Activated CD4-positive, alpha-beta T cell treated with anti-CD3 and anti-CD28 coated beads for 36 hours (primary cell): ENCODE measurements at regions not wholly inside any gene's neighbourhood (a gene's known extent, or its start where the extent isn't known, plus 50 kb on each side); places are given as distances from the start of the nearest gene placed in this dataset.
A peak's percentile ranks its signal among the peaks of the same experiment; 100 is the strongest.

Experiments used
- ATAC-seq: fragments of 200-7000 bp; cut with Tn5 transposase; one replicate; pipeline ENCODE4 v1.10.0; 2021; ENCODE audit warnings: mild to moderate bottlenecking, moderate library complexity
- CTCF ChIA-PET: fragments of 350-600 bp; sonication (Branson Sonifier 250); formaldehyde crosslinking; loops from one replicate; lab custom pipeline; 2021; ENCODE audit warnings: antibody characterized with exemption; lab: Charles Lee
- POLR2A ChIA-PET: fragments of 350-600 bp; sonication (Branson Sonifier 250); formaldehyde crosslinking; loops from one replicate; lab custom pipeline; 2021; ENCODE audit warnings: antibody characterized with exemption, inconsistent platforms; lab: Charles Lee
- DNase-seq: peaks from one replicate; pipeline ENCODE4 v3.0.0-alpha.2; 2020
- H3K27ac Mint-ChIP-seq: one replicate; pipeline ENCODE4 v1.8.0; 2021; ENCODE audit warnings: mixed read lengths
- H3K27me3 Mint-ChIP-seq: one replicate; pipeline ENCODE4 v1.8.0; 2021; ENCODE audit warnings: mixed read lengths
- H3K36me3 Mint-ChIP-seq: one replicate; pipeline ENCODE4 v1.8.0; 2021; ENCODE audit warnings: low read depth, mixed read lengths
- H3K4me1 Mint-ChIP-seq: one replicate; pipeline ENCODE4 v1.8.0; 2021; ENCODE audit warnings: mixed read lengths
- H3K4me3 Mint-ChIP-seq: one replicate; pipeline ENCODE4 v1.8.0; 2021; ENCODE audit warnings: mild to moderate bottlenecking, moderate library complexity, mixed read lengths
- H3K9me3 Mint-ChIP-seq: one replicate; pipeline ENCODE4 v1.8.0; 2021; ENCODE audit warnings: low read depth, mixed read lengths
- intact Hi-C, 2 experiments: fragments of 100-400 bp; cut with DNase I in 1 of 2; cut with micrococcal nuclease in 1 of 2; formaldehyde crosslinking; loops; one replicate each; pipeline versions ENCODE4 v1.14.2 to v1.15.1; 2022 to 2024; cut with DNase I, micrococcal nuclease

DNA sequence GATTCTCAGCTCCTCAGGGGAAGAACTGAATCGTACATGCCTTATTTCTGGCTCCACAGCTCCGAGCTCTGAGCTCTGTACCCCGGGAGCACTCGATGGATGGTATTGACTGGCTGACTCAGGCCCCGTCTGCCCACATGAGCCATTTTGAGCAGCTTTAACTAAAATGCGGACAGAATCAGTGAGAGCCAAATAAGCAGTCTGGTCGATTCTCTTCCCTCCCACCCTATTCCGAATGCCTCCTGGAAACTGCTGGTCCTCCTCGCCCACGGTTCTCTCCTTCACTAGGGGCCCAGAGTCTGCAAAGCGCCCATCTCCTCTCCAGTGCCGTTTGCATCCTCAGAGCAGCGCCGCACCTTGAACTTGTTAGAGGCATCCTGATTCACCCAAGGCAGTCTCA is 125.9 kb upstream of the IRF2BP2 start:
- POLR2A ChIA-PET = no interaction called here
- ATAC-seq = no peak
- CTCF ChIA-PET = interaction anchor here (0.6 kb wide), 1 partner anchor 45 kb away, joined by 4 read pairs; no protein-coding TSS in a partner anchor
- DNase-seq = no peak
- intact Hi-C loops = loop anchor here in 1 of 2 experiments (2.0 kb wide), 1 partner anchor 17 kb away; no protein-coding TSS in a partner anchor
- no peak overlapping the region for H3K4me3 Mint-ChIP-seq
- H3K36me3 Mint-ChIP-seq = no peaks in the 10 kb centered on the region
- H3K27ac Mint-ChIP-seq = peak overlapping the region; percentile 40
- no peaks in the 10 kb centered on the region for H3K27me3 Mint-ChIP-seq
- H3K4me1 Mint-ChIP-seq = peaks cover 29% of the 10 kb centered on the region
- no peaks in the 10 kb centered on the region for H3K9me3 Mint-ChIP-seq

DNA sequence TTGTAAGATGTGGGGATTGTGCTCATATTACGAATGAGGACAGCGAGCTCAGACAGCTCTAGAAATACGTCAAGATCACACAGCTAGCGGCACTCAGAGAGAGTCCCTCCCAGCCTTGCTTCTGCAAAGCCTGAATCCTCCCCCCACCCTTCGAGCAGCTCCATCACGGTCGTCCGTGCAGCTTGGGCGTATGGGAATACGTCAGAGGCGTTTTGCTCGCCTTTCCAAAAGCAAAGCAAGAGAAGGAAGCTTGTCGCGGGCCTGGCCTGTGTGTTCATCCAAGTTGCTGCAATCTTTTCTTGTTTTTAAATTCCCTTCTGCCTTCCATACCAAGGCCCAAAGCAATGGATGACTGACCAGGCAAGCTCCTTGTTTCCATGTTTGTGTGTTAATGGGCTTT is 125.5 kb upstream of the IRF2BP2 start:
- no peak for ATAC-seq
- ChIA-PET POLR2A (no interaction called here), CTCF (interaction anchor here (0.6 kb wide), 1 partner anchor 45 kb away, joined by 4 read pairs; no protein-coding TSS in a partner anchor)
- intact Hi-C loops = no loop called here
- Mint-ChIP-seq H3K9me3 (no peaks in the 10 kb centered on the region), H3K27me3 (no peaks in the 10 kb centered on the region), H3K4me3 (no peak overlapping the region), H3K27ac (no peak overlapping the region), H3K36me3 (no peaks in the 10 kb centered on the region), H3K4me1 (peaks cover 34% of the 10 kb centered on the region)
- DNase-seq = no peak

DNA sequence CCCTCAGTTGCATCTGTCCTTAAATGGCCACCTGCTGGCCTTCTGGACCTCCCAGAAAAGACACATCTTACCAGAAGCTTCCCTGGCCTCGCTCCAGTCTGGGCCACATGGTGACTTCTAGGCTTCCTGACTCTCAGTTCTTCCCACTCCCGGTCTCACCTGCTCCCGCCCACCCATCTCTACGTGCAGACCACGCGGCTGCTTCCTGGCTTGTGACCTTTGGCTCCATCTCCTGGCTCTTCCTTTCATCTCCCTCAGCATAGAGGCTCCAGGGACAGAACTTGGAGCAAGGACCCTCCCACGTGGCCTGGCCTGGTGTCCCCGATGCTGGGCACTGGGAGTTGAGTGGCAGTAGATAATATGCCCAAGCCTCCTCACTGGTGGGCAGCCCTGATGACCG is 124.9 kb upstream of the IRF2BP2 start:
- CTCF ChIA-PET = no interaction called here
- H3K9me3 Mint-ChIP-seq = no peaks in the 10 kb centered on the region
- peaks cover 40% of the 10 kb centered on the region for H3K4me1 Mint-ChIP-seq
- POLR2A ChIA-PET = no interaction called here
- H3K27ac Mint-ChIP-seq = no peak overlapping the region
- H3K4me3 Mint-ChIP-seq = no peak overlapping the region
- ATAC-seq = no peak
- no peaks in the 10 kb centered on the region for H3K36me3 Mint-ChIP-seq
- intact Hi-C loops = loop anchor here in 1 of 2 experiments (5.0 kb wide), 1 partner anchor 248 kb away; no protein-coding TSS in a partner anchor
- no peaks in the 10 kb centered on the region for H3K27me3 Mint-ChIP-seq
- DNase-seq = no peak

DNA sequence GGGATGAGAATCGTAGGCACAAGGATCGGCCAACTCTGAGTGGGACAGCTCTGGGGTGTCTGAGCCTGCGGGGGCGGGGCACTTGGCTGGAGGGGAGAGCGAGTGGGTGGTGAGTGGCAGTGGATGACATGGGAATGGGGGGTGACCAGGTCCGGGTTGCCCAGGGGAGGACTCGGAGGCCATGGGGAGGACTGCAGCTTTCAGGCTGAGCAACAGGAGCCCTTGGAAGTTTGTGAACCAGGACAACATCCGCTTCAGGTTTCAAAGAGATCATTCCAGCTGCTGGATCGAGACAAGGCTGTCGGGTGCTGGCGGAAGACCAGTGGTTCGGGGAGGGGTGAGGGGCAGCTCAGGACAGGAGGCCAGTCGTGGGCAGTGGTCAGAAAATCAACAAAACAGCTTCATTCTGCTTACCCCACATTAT is 124.4 kb upstream of the IRF2BP2 start:
- no peaks in the 10 kb centered on the region for H3K27me3 Mint-ChIP-seq
- no peaks in the 10 kb centered on the region for H3K9me3 Mint-ChIP-seq
- H3K4me1 Mint-ChIP-seq = peaks cover 44% of the 10 kb centered on the region
- H3K36me3 Mint-ChIP-seq = no peaks in the 10 kb centered on the region
- intact Hi-C loops = loop anchor here in 1 of 2 experiments (5.0 kb wide), 1 partner anchor 247 kb away; no protein-coding TSS in a partner anchor
- CTCF ChIA-PET = no interaction called here
- POLR2A ChIA-PET = no interaction called here
- DNase-seq (no peak), ATAC-seq (no peak)
- no peak overlapping the region for H3K4me3 Mint-ChIP-seq
- peak overlapping the region; percentile 6 for H3K27ac Mint-ChIP-seq

DNA sequence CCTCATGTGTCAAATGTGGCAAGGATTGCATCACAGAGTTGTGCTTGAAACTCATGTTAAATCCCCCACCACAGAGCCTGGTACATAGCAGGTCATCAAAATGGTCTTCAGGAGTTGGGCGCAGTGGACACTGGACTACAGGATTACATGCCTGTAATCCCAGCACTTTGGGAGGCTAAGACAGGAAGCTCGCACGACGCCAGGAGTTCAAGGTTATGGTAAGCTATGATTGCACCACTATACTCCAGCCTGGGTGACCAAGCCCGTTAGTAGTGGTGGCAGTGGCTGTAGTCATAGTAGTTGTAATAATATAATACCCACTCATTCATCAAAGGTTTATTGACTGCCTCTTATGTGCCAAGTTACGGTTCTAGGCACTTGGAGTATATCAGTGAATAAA is 123.4 kb upstream of the IRF2BP2 start:
- DNase-seq = no peak
- H3K27me3 Mint-ChIP-seq = no peaks in the 10 kb centered on the region
- POLR2A ChIA-PET = no interaction called here
- no peak overlapping the region for H3K4me3 Mint-ChIP-seq
- no peak overlapping the region for H3K27ac Mint-ChIP-seq
- no peak for ATAC-seq
- intact Hi-C loops = loop anchor here in 1 of 2 experiments (5.0 kb wide), 1 partner anchor 246 kb away; no protein-coding TSS in a partner anchor
- no peaks in the 10 kb centered on the region for H3K9me3 Mint-ChIP-seq
- H3K36me3 Mint-ChIP-seq = no peaks in the 10 kb centered on the region
- CTCF ChIA-PET = no interaction called here
- peaks cover 49% of the 10 kb centered on the region for H3K4me1 Mint-ChIP-seq

DNA sequence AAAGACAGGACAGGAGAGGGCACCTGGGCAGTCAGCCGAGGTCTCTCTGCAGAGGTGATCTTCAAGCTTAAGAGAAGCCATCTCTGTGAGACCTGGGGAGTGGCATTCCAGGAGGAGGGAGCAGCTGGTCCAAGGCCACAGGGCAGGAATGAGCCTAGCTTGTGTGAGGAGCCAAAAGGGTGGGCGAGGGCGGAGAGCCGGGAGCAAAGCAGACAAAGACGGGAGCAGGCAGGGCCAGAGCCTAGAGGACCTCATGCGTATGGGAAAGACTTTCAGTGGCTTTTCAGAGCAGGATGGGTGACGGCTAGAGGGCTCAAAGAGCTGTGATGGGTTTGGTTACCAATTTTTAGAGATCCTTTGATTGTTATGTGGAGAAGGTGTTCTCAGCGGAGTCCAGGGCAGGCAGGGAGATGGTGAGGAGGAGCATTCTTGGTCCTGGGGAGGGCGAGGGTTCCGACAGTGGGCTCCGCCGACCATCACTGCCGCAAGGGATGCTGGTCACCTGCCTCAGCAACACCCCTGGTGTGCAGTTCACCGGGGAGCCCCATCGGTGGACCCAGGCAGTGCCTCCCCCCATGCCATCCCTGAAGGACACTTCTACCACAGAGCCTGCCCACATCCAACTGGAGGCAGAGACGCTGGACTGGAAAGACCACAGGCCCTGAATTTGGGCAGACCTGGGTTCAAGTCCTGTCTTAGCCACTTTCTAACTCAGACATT is 122.9 kb upstream of the IRF2BP2 start:
- DNase-seq (no peak), ATAC-seq (no peak)
- peaks cover 2% of the 10 kb centered on the region for H3K36me3 Mint-ChIP-seq
- H3K4me3 Mint-ChIP-seq = no peak overlapping the region
- intact Hi-C loops = loop anchor here in 1 of 2 experiments (5.0 kb wide), 1 partner anchor 246 kb away; no protein-coding TSS in a partner anchor
- ChIA-PET CTCF (interaction anchor here (0.7 to 1.1 kb wide), 4 partner anchors 10 to 233 kb away, joined by 3 to 5 read pairs (median 4); no protein-coding TSS in a partner anchor), POLR2A (no interaction called here)
- H3K4me1 Mint-ChIP-seq = peaks cover 52% of the 10 kb centered on the region
- peak overlapping the region; percentile 92 for H3K27ac Mint-ChIP-seq
- H3K27me3 Mint-ChIP-seq = no peaks in the 10 kb centered on the region
- H3K9me3 Mint-ChIP-seq = no peaks in the 10 kb centered on the region

DNA sequence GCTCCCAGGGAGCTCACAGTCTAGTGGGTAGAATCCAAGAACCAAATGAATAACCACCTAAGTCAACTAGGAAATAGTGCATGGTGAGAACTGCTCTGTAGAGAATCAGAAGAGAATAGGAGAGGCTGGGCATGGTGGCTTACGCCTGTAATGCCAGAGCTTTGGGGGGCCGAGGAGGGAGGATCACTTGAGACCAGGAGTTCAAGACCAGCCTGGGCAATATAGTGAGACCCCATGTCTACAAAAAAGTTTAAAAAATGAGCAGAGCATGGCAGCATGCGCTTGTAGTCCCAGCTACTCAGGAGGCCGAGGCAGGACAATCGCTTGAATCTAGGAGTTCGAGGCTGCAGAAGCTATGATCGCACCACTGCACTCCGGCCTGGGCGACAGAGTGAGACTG is 122.3 kb upstream of the IRF2BP2 start:
- intact Hi-C loops = loop anchor here in 1 of 2 experiments (5.0 kb wide), 1 partner anchor 245 kb away; no protein-coding TSS in a partner anchor
- CTCF ChIA-PET = interaction anchor here (0.7 to 1.1 kb wide), 4 partner anchors 11 to 233 kb away, joined by 3 to 5 read pairs (median 4); no protein-coding TSS in a partner anchor
- peak overlapping the region; percentile 32 for H3K4me3 Mint-ChIP-seq

DNA sequence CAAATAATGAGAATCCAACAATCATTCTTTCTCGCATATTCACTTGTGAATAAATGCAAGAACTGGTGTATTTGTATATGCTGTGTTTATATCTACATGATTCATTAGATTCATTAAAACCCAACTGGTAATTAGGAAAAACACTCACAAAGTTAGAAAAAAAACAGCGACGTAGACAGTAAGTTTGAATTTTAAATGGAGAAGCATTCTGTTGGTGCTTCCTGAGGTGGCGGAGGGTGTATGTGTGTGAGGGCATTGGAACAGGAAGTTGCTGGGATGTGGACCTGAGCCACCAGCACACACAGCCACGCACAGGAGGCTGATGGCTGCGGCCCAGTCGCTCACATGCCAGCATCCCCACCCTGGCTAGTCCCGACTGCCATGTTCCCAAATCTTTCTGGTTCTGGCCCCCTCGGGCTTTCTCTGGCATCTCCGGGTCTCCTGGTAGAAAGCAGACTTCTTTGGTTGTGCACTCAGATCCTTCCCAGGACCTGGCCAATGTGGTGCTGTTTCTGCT is 121.6 kb upstream of the IRF2BP2 start:
- H3K27me3 Mint-ChIP-seq = no peaks in the 10 kb centered on the region
- intact Hi-C loops = loop anchor here (1.0 to 5.0 kb wide), 14 partner anchors 8 to 351 kb away; no protein-coding TSS in a partner anchor
- peaks cover 64% of the 10 kb centered on the region for H3K4me1 Mint-ChIP-seq
- CTCF ChIA-PET = interaction anchor here (0.6 to 1.1 kb wide), 3 partner anchors 11 to 281 kb away, joined by 3 to 5 read pairs (median 3); no protein-coding TSS in a partner anchor
- POLR2A ChIA-PET = interaction anchor here (0.6 to 1.5 kb wide), 4 partner anchors 111 to 371 kb away, joined by 3 to 8 read pairs (median 4); no protein-coding TSS in a partner anchor
- peak; percentile 57 for DNase-seq
- ATAC-seq = peak; percentile 45
- H3K4me3 Mint-ChIP-seq = peak overlapping the region; percentile 32
- peaks cover 2% of the 10 kb centered on the region for H3K36me3 Mint-ChIP-seq
- no peaks in the 10 kb centered on the region for H3K9me3 Mint-ChIP-seq
- peak overlapping the region; percentile 92 for H3K27ac Mint-ChIP-seq

More for the DNA sequence above, 122.3 kb upstream of the IRF2BP2 start:
- Mint-ChIP-seq H3K9me3 (no peaks in the 10 kb centered on the region), H3K27me3 (no peaks in the 10 kb centered on the region), H3K36me3 (peaks cover 2% of the 10 kb centered on the region), H3K27ac (peak overlapping the region; percentile 92), H3K4me1 (peaks cover 58% of the 10 kb centered on the region)
- POLR2A ChIA-PET = interaction anchor here (0.6 kb wide), 1 partner anchor 110 kb away, joined by 3 read pairs; no protein-coding TSS in a partner anchor
- DNase-seq = no peak
- ATAC-seq = no peak

DNA sequence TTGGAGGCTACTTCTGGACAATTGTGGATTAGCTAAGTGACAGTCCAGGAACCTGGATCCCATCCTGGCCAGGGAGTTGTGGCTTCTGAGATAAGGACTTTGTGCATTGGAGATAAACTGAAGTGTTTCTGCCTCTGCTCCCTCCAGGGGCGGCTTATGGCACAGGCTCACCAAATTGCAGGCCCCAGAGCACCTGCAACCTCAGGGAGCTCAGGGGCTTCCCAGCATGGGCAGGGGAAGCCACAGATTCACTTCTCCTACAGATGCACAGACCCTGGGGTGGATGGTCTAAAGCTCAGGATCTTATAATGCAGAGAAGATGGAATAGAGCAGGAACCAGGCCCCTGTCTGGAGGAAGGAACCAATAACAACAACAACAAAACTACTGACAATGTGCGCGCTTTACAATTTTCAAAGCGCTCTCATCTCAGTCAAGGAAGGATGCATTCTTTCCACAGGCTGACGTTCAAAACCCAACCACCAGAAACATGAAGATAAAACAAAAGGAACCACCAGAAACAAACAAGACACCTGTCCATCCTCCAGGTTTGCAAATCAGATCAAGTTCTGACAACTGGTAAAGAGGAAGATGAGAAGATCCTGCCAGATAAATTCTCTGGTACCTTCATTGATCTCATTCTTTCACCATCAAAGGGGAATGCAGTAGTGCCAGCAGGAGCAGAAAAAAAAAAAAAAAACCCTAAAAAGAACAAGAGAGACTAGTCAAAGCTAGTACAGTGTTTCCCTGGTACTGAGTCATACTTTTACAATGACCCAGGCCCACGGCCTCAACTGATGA is 121.0 kb upstream of the IRF2BP2 start:
- Mint-ChIP-seq H3K9me3 (no peaks in the 10 kb centered on the region), H3K27me3 (no peaks in the 10 kb centered on the region), H3K36me3 (peaks cover 2% of the 10 kb centered on the region), H3K4me3 (peak overlapping the region; percentile 32), H3K4me1 (peaks cover 71% of the 10 kb centered on the region), H3K27ac (peak overlapping the region; percentile 92)
- intact Hi-C loops = loop anchor here (1.0 to 5.0 kb wide), 14 partner anchors 8 to 352 kb away; no protein-coding TSS in a partner anchor
- CTCF ChIA-PET = interaction anchor here (0.6 kb wide), 2 partner anchors 44 to 282 kb away, joined by 3 read pairs; no protein-coding TSS in a partner anchor
- DNase-seq (peak; percentile 77), ATAC-seq (peak; percentile 87)
- POLR2A ChIA-PET = interaction anchor here (0.6 to 1.5 kb wide), 5 partner anchors 120 to 370 kb away, joined by 3 to 8 read pairs (median 4); no protein-coding TSS in a partner anchor

DNA sequence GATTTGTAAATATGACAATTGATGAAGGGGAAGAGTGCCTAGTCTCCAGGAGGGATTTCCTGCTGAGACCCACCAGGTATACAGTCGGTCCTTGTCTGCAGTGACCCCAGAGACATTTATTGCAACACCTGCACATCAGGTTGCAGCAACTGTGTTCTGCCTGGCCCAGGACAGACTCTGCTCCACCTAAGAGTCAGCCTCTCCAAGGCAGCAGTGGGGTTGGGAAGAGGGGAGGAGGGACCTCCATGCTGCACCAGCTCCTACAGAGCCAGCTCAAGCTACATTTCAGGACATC is 120.4 kb upstream of the IRF2BP2 start:
- ChIA-PET CTCF (interaction anchor here (0.6 kb wide), 1 partner anchor 45 kb away, joined by 3 read pairs; no protein-coding TSS in a partner anchor), POLR2A (interaction anchor here (0.7 to 1.5 kb wide), 3 partner anchors 119 to 286 kb away, joined by 3 to 8 read pairs (median 3); no protein-coding TSS in a partner anchor)
- ATAC-seq = no peak
- Mint-ChIP-seq H3K4me3 (peak overlapping the region; percentile 32), H3K36me3 (peaks cover 2% of the 10 kb centered on the region), H3K9me3 (no peaks in the 10 kb centered on the region), H3K27me3 (no peaks in the 10 kb centered on the region), H3K27ac (peak overlapping the region; percentile 92), H3K4me1 (peaks cover 76% of the 10 kb centered on the region)
- intact Hi-C loops = loop anchor here in 1 of 2 experiments (2.0 to 5.0 kb wide), 4 partner anchors 230 to 352 kb away; no protein-coding TSS in a partner anchor
- DNase-seq = no peak
